Stimulated activated naive CD8-positive, alpha-beta T cell treated with anti-CD3 and anti-CD28 coated beads, Interleukin-15, Interleukin-2, amounts not matched to agents 100 ng/mL and 50 ng/mL, for 24 hours (primary cell): ENCODE measurements at regions not wholly inside any gene's neighbourhood (a gene's known extent, or its start where the extent isn't known, plus 50 kb on each side); places are given as distances from the start of the nearest gene placed in this dataset.
"Not testable (repeated sequence)": the region's sequence is repeated elsewhere in the genome, so short reads cannot be mapped to it uniquely, and the experiment has no call there.

Source experiments
- H3K27ac Mint-ChIP-seq: one replicate; pipeline ENCODE4 v1.8.0; 2021; ENCODE audit warnings: mild to moderate bottlenecking, mixed read lengths
- H3K27me3 Mint-ChIP-seq: one replicate; pipeline ENCODE4 v1.8.0; 2021; ENCODE audit warnings: mixed read lengths
- H3K36me3 Mint-ChIP-seq: one replicate; pipeline ENCODE4 v1.8.0; 2021; ENCODE audit warnings: low read depth, mixed read lengths
- H3K4me1 Mint-ChIP-seq: one replicate; pipeline ENCODE4 v1.8.0; 2021; ENCODE audit warnings: low read depth, mixed read lengths
- H3K4me3 Mint-ChIP-seq: one replicate; pipeline ENCODE4 v1.8.0; 2021; ENCODE audit warnings: mild to moderate bottlenecking, mixed read lengths
- H3K9me3 Mint-ChIP-seq: one replicate; pipeline ENCODE4 v1.8.0; 2021; ENCODE audit warnings: mixed read lengths

GRCh38 chr2:57177176-57177575 is 869.4 kb upstream of the VRK2 start:
- H3K36me3 Mint-ChIP-seq: no peaks in the 10 kb centered on the region
- peaks cover 9% of the 10 kb centered on the region for H3K9me3 Mint-ChIP-seq
- H3K4me1 Mint-ChIP-seq: no peaks in the 10 kb centered on the region
- H3K4me3 Mint-ChIP-seq: no peak overlapping the region
- no peaks in the 10 kb centered on the region for H3K27me3 Mint-ChIP-seq
- H3K27ac Mint-ChIP-seq: no peak overlapping the region

- Mint-ChIP-seq H3K4me3 (no peak overlapping the region), H3K27me3 (no peaks in the 10 kb centered on the region), H3K36me3 (no peaks in the 10 kb centered on the region), H3K4me1 (no peaks in the 10 kb centered on the region), H3K9me3 (peaks cover 4% of the 10 kb centered on the region), H3K27ac (no peak overlapping the region)
These were observed 866.5 kb upstream of the VRK2 start for GRCh38 chr2:57180042-57180567.

- H3K27ac Mint-ChIP-seq: no peak overlapping the region
- H3K27me3 Mint-ChIP-seq: no peaks in the 10 kb centered on the region
- H3K4me1 Mint-ChIP-seq: no peaks in the 10 kb centered on the region
- H3K9me3 Mint-ChIP-seq: peaks cover 4% of the 10 kb centered on the region
- no peak overlapping the region for H3K4me3 Mint-ChIP-seq
- H3K36me3 Mint-ChIP-seq: no peaks in the 10 kb centered on the region
These were observed 865.9 kb upstream of the VRK2 start for GRCh38 chr2:57180678-57181077.

- no peaks in the 10 kb centered on the region for H3K4me1 Mint-ChIP-seq
- no peaks in the 10 kb centered on the region for H3K27me3 Mint-ChIP-seq
- H3K9me3 Mint-ChIP-seq: peaks cover 4% of the 10 kb centered on the region
- no peak overlapping the region for H3K27ac Mint-ChIP-seq
- H3K4me3 Mint-ChIP-seq: no peak overlapping the region
- H3K36me3 Mint-ChIP-seq: no peaks in the 10 kb centered on the region
These were observed 865.1 kb upstream of the VRK2 start for GRCh38 chr2:57181315-57182038.

GRCh38 chr2:57182916-57183315 is 863.7 kb upstream of the VRK2 start:
- H3K9me3 Mint-ChIP-seq: peaks cover 4% of the 10 kb centered on the region
- no peaks in the 10 kb centered on the region for H3K27me3 Mint-ChIP-seq
- no peaks in the 10 kb centered on the region for H3K36me3 Mint-ChIP-seq

GRCh38 chr2:57185568-57185967 is 861.0 kb upstream of the VRK2 start:
- peaks cover 6% of the 10 kb centered on the region for H3K9me3 Mint-ChIP-seq
- no peaks in the 10 kb centered on the region for H3K4me1 Mint-ChIP-seq
- no peaks in the 10 kb centered on the region for H3K27me3 Mint-ChIP-seq
- no peaks in the 10 kb centered on the region for H3K36me3 Mint-ChIP-seq
- no peak overlapping the region for H3K4me3 Mint-ChIP-seq
- no peak overlapping the region for H3K27ac Mint-ChIP-seq

More at GRCh38 chr2:57182916-57183315, 863.7 kb upstream of the VRK2 start:
- Mint-ChIP-seq H3K4me1 (no peaks in the 10 kb centered on the region), H3K4me3 (no peak overlapping the region), H3K27ac (no peak overlapping the region)

- Mint-ChIP-seq H3K4me3 (no peak overlapping the region), H3K27me3 (no peaks in the 10 kb centered on the region), H3K36me3 (no peaks in the 10 kb centered on the region), H3K4me1 (no peaks in the 10 kb centered on the region), H3K9me3 (peaks cover 7% of the 10 kb centered on the region), H3K27ac (no peak overlapping the region)
These were observed 856.6 kb upstream of the VRK2 start for GRCh38 chr2:57190007-57190406.

- no peaks in the 10 kb centered on the region for H3K36me3 Mint-ChIP-seq
- no peaks in the 10 kb centered on the region for H3K4me1 Mint-ChIP-seq
- H3K27ac Mint-ChIP-seq: no peak overlapping the region
- no peaks in the 10 kb centered on the region for H3K27me3 Mint-ChIP-seq
- H3K9me3 Mint-ChIP-seq: peaks cover 15% of the 10 kb centered on the region
- H3K4me3 Mint-ChIP-seq: no peak overlapping the region
These were observed 846.9 kb upstream of the VRK2 start for GRCh38 chr2:57199663-57200062.

GRCh38 chr2:57204364-57204763 is 842.2 kb upstream of the VRK2 start:
- no peaks in the 10 kb centered on the region for H3K36me3 Mint-ChIP-seq
- H3K4me3 Mint-ChIP-seq: no peak overlapping the region
- no peaks in the 10 kb centered on the region for H3K4me1 Mint-ChIP-seq
- H3K27me3 Mint-ChIP-seq: no peaks in the 10 kb centered on the region
- no peak overlapping the region for H3K27ac Mint-ChIP-seq
- H3K9me3 Mint-ChIP-seq: peaks cover 8% of the 10 kb centered on the region

GRCh38 chr2:57205241-57205640 is 841.4 kb upstream of the VRK2 start:
- Mint-ChIP-seq H3K36me3 (no peaks in the 10 kb centered on the region), H3K4me3 (no peak overlapping the region), H3K27ac (no peak overlapping the region), H3K9me3 (peaks cover 8% of the 10 kb centered on the region), H3K4me1 (no peaks in the 10 kb centered on the region), H3K27me3 (no peaks in the 10 kb centered on the region)

GRCh38 chr2:57207191-57207590 is 839.4 kb upstream of the VRK2 start:
- H3K27ac Mint-ChIP-seq: no peak overlapping the region
- H3K4me3 Mint-ChIP-seq: no peak overlapping the region
- H3K27me3 Mint-ChIP-seq: no peaks in the 10 kb centered on the region
- H3K36me3 Mint-ChIP-seq: no peaks in the 10 kb centered on the region
- H3K4me1 Mint-ChIP-seq: no peaks in the 10 kb centered on the region
- peaks cover 9% of the 10 kb centered on the region for H3K9me3 Mint-ChIP-seq

- Mint-ChIP-seq H3K27me3 (no peaks in the 10 kb centered on the region), H3K36me3 (no peaks in the 10 kb centered on the region), H3K4me1 (no peaks in the 10 kb centered on the region), H3K27ac (no peak overlapping the region), H3K9me3 (peaks cover 20% of the 10 kb centered on the region), H3K4me3 (no peak overlapping the region)
These were observed 836.8 kb upstream of the VRK2 start for GRCh38 chr2:57209799-57210198.

GRCh38 chr2:57210855-57211254 is 835.8 kb upstream of the VRK2 start:
- Mint-ChIP-seq H3K36me3 (no peaks in the 10 kb centered on the region), H3K27ac (no peak overlapping the region), H3K4me1 (no peaks in the 10 kb centered on the region), H3K4me3 (no peak overlapping the region), H3K9me3 (peaks cover 20% of the 10 kb centered on the region), H3K27me3 (no peaks in the 10 kb centered on the region)

- H3K27me3 Mint-ChIP-seq: no peaks in the 10 kb centered on the region
- peaks cover 35% of the 10 kb centered on the region for H3K9me3 Mint-ChIP-seq
- H3K27ac Mint-ChIP-seq: no peak overlapping the region
- H3K4me3 Mint-ChIP-seq: no peak overlapping the region
- H3K36me3 Mint-ChIP-seq: no peaks in the 10 kb centered on the region
- no peaks in the 10 kb centered on the region for H3K4me1 Mint-ChIP-seq
These were observed 829.6 kb upstream of the VRK2 start for GRCh38 chr2:57217013-57217412.

- Mint-ChIP-seq H3K4me1 (no peaks in the 10 kb centered on the region), H3K9me3 (peaks cover 29% of the 10 kb centered on the region), H3K27me3 (no peaks in the 10 kb centered on the region), H3K36me3 (no peaks in the 10 kb centered on the region), H3K27ac (no peak overlapping the region), H3K4me3 (no peak overlapping the region)
These were observed 828.4 kb upstream of the VRK2 start for GRCh38 chr2:57218206-57218605.

- H3K4me1 Mint-ChIP-seq, H3K27ac Mint-ChIP-seq: not testable (repeated sequence)
These were observed 816.9 kb upstream of the VRK2 start for GRCh38 chr2:57229706-57230105.

More at GRCh38 chr2:57229706-57230105, 816.9 kb upstream of the VRK2 start:
- H3K4me3 Mint-ChIP-seq, H3K27me3 Mint-ChIP-seq, H3K9me3 Mint-ChIP-seq, H3K36me3 Mint-ChIP-seq: not testable (repeated sequence)
